HG02840 (cell line): ENCODE measurements at regions not wholly inside any gene's neighbourhood (a gene's known extent, or its start where the extent isn't known, plus 50 kb on each side); places are given as distances from the start of the nearest gene placed in this dataset.
"Not testable (repeated sequence)": the region's sequence is repeated elsewhere in the genome, so short reads cannot be mapped to it uniquely, and the experiment has no call there.

Experiments used
- ATAC-seq: cut with Tn5 transposase; IDR thresholded peaks from one replicate; pipeline ENCODE4 v1.9.1; 2021; ENCODE audit warnings: mild to moderate bottlenecking, moderate library complexity, moderate number of reproducible peaks; ENCODE audit not compliant: unreplicated experiment, low FRiP score

- ATAC-seq, result not testable (repeated sequence)
Observed at GRCh38 chr6:15907220-15907913, 221.5 kb upstream of the MYLIP start.

GRCh38 chr6:15906420-15907016 lies 222.4 kb upstream of the MYLIP start:
- ATAC-seq, result no peak

- no peak for ATAC-seq
Observed at GRCh38 chr6:15905488-15906419, 223.1 kb upstream of the MYLIP start.

- no peak for ATAC-seq
Observed at GRCh38 chr6:15904651-15905376, 224.1 kb upstream of the MYLIP start.

GRCh38 chr6:15901141-15902115 lies 227.5 kb upstream of the MYLIP start:
- peak; percentile 96 for ATAC-seq

- ATAC-seq, result no peak
Observed at GRCh38 chr6:15898693-15899092, 230.2 kb upstream of the MYLIP start.

- no peak for ATAC-seq
Observed at GRCh38 chr6:15897063-15897876, 231.6 kb upstream of the MYLIP start.

- no peak for ATAC-seq
Observed at GRCh38 chr6:15894973-15895725, 232.3 kb upstream of the DTNBP1 start.

GRCh38 chr6:15893556-15894253 lies 230.9 kb upstream of the DTNBP1 start:
- ATAC-seq, result no peak

GRCh38 chr6:15892369-15892768 lies 229.5 kb upstream of the DTNBP1 start:
- no peak for ATAC-seq

GRCh38 chr6:15888798-15889772 lies 226.3 kb upstream of the DTNBP1 start:
- ATAC-seq, result no peak

- ATAC-seq, result no peak
Observed at GRCh38 chr6:15887491-15888461, 224.9 kb upstream of the DTNBP1 start.

GRCh38 chr6:15885624-15886023 lies 222.8 kb upstream of the DTNBP1 start:
- no peak for ATAC-seq

- ATAC-seq, result not testable (repeated sequence)
Observed at GRCh38 chr6:15883593-15883992, 220.8 kb upstream of the DTNBP1 start.

GRCh38 chr6:15882915-15883314 lies 220.1 kb upstream of the DTNBP1 start:
- ATAC-seq, result no peak
